Heart left ventricle (tissue), 13 donors: ENCODE measurements at regions not wholly inside any gene's neighbourhood (a gene's known extent, or its start where the extent isn't known, plus 50 kb on each side); places are given as distances from the start of the nearest gene placed in this dataset.

ENCODE experiments used
- POLR2A ChIP-seq, 2 donors: fragments of 450-650 bp; IDR thresholded peaks; one replicate each; pipeline ENCODE4 v1.6.1; 2017; ENCODE audit warnings: antibody characterized with exemption in 2 of 2, mild to moderate bottlenecking in 2 of 2, moderate library complexity in 2 of 2
- TF ChIP-seq, protein P1 (sequence below), 12 donors: fragments of 200-600 bp; sonication (generic) in 4 of 12; IDR thresholded peaks; one replicate each; pipeline versions ENCODE4 v1.5.0 to v1.8.0; 2018 to 2022; ENCODE audit warnings: antibody characterized with exemption in 12 of 12, mild to moderate bottlenecking in 5 of 12
- donor health status: ischemic (EF 13 %, LVEDD 7.1; RV severe dilation, severe dysfunction).
- donor health status: DM: no; HTN: yes; CAD: no.
- donor health status: DM: no; HTN: no; CAD: no.
- donor health status: ischemic (EF 25% LVEDD 6.9; RV normal size, moderate dysfunction).
- donor health status: ischemic (EF 25% LVEDD 5.7; RV mildly dilated, moderate dysfunction).
- donor health status: ischemic (EF 35%, LVEDD 5.7; RV mildly dilated, moderate dysfunction).
- donor health status: nonischemic (EF 11% LVEDD 7.7; RV severe dilation, severe dysfunction).
- donor health status: DM: yes; HTN: yes; CAD: no.
- donor health status: PGD.
- donor health status: ischemic (EF 29% LVEDD 5.4; RV normal size, mild dysfunction).
- donor health status: nonischemic (EF 23%, LVEDD 6.1; RV moderate dilation, normal function).

DNA sequence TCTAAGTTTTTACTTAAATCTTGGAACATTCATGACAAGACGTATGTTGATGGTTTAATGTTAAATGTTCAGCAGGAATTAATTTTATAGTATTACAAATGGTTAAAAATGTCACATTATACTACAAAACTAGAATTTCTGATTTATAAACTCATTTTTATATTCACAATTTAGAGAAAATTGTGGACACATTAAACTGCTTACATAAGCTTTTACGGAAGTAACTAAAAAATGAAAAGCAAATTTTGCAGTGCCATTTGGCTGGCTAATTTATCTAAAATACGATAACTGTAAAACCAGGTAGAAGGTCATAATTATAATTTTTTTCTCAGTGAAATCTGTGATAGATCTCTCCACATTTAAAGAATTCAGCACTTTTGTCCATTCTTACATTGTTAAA lies 190.2 kb upstream of the GPC6 start:
- no peak for TF ChIP-seq POLR2A (IDR thresholded peaks at IDR 0.05)
- TF ChIP-seq, protein P1, sequence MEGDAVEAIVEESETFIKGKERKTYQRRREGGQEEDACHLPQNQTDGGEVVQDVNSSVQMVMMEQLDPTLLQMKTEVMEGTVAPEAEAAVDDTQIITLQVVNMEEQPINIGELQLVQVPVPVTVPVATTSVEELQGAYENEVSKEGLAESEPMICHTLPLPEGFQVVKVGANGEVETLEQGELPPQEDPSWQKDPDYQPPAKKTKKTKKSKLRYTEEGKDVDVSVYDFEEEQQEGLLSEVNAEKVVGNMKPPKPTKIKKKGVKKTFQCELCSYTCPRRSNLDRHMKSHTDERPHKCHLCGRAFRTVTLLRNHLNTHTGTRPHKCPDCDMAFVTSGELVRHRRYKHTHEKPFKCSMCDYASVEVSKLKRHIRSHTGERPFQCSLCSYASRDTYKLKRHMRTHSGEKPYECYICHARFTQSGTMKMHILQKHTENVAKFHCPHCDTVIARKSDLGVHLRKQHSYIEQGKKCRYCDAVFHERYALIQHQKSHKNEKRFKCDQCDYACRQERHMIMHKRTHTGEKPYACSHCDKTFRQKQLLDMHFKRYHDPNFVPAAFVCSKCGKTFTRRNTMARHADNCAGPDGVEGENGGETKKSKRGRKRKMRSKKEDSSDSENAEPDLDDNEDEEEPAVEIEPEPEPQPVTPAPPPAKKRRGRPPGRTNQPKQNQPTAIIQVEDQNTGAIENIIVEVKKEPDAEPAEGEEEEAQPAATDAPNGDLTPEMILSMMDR (IDR thresholded peaks at IDR 0.05): no peak
